H1 (cell line): ENCODE measurements at regions not wholly inside any gene's neighbourhood (a gene's known extent, or its start where the extent isn't known, plus 50 kb on each side); places are given as distances from the start of the nearest gene placed in this dataset.

ENCODE experiments used
- CTCF ChIA-PET: fragments of 300-600 bp; sonication (Branson Sonifier 250); formaldehyde crosslinking; loops from one replicate; lab custom pipeline; 2021; ENCODE audit not compliant: partially characterized antibody; lab: Charles Lee
- POLR2A ChIA-PET: fragments of 300-600 bp; sonication (Branson Sonifier 250); formaldehyde crosslinking; loops from one replicate; lab custom pipeline; 2021; ENCODE audit warnings: inconsistent platforms; ENCODE audit not compliant: partially characterized antibody; lab: Charles Lee
- DNase-seq, 2 experiments: peaks; one replicate each; pipeline versions ENCODE4 v3.0.0 to v3.0.0-alpha.2; 2010 to 2022; ENCODE audit warnings: low spot score in 2 of 2, low read depth in 1 of 2, mixed read lengths in 1 of 2
- FAIRE-seq: peaks from 2 replicates; lab custom pipeline; 2011; peaks lifted over from hg19 to GRCh38; lab: Jason Lieb, UNC
- H2AFZ ChIP-seq: 2 replicates; pipeline ENCODE4 v1.8.1; 2012; ENCODE audit warnings: low read length, inconsistent platforms
- H2AK5ac ChIP-seq: 2 replicates; pipeline ENCODE4 v1.6.1; 2013; ENCODE audit warnings: low read depth, low read length
- H2BK120ac ChIP-seq: replicated peaks from 2 replicates; pipeline ENCODE3; 2013; ENCODE audit warnings: low read depth, low read length, inconsistent platforms
- H2BK12ac ChIP-seq: 2 replicates; pipeline ENCODE4 v1.6.1; 2013; ENCODE audit warnings: low read depth, low read length
- H2BK15ac ChIP-seq: 2 replicates; pipeline ENCODE4 v1.6.1; 2013; ENCODE audit warnings: low read length
- H2BK20ac ChIP-seq: 2 replicates; pipeline ENCODE4 v1.6.1; 2013; ENCODE audit warnings: low read length
- H2BK5ac ChIP-seq: 2 replicates; pipeline ENCODE4 v1.6.1; 2013; ENCODE audit warnings: low read depth, low read length
- H3K14ac ChIP-seq: 2 replicates; pipeline ENCODE4 v1.6.1; 2013; ENCODE audit warnings: inconsistent platforms; ENCODE audit not compliant: insufficient read length
- H3K18ac ChIP-seq: 2 replicates; pipeline ENCODE4 v1.6.1; 2013; ENCODE audit warnings: low read length; ENCODE audit errors: extremely low read depth
- H3K23ac ChIP-seq: 2 replicates; pipeline ENCODE4 v1.6.1; 2013; ENCODE audit warnings: inconsistent platforms; ENCODE audit not compliant: insufficient read length
- H3K23me2 ChIP-seq: 2 replicates; pipeline ENCODE4 v1.6.1; 2013; ENCODE audit warnings: low read depth, low read length
- H3K27ac ChIP-seq: 2 replicates; pipeline ENCODE4 v1.6.1; 2011; ENCODE audit warnings: low read depth, low read length, inconsistent platforms
- H3K27me3 ChIP-seq, 4 experiments: replicated peaks in 1 of 4; 1 replicate in 1 of 4; 2 replicates in 3 of 4; pipeline versions ENCODE4 v1.6.1 to v1.8.1; 2011 to 2013; ENCODE audit warnings: low read length in 3 of 4, mild to moderate bottlenecking in 3 of 4, inconsistent platforms in 2 of 4, mixed read lengths in 2 of 4, moderate library complexity in 1 of 4; ENCODE audit not compliant: control insufficient read depth in 3 of 4, insufficient read depth in 3 of 4; ENCODE audit errors: extremely low read depth in 1 of 4
- H3K36me3 ChIP-seq, 4 experiments: 2 replicates each; pipeline versions ENCODE4 v1.6.1 to v1.8.1; 2011 to 2013; ENCODE audit warnings: mild to moderate bottlenecking in 4 of 4, low read length in 3 of 4, moderate library complexity in 2 of 4, control low read depth in 1 of 4, inconsistent platforms in 1 of 4; ENCODE audit not compliant: insufficient read depth in 4 of 4, control insufficient read depth in 2 of 4
- H3K4ac ChIP-seq: replicated peaks from 2 replicates; pipeline ENCODE3; 2013; ENCODE audit warnings: low read length, low read depth, mixed read lengths, inconsistent platforms; ENCODE audit not compliant: insufficient read length
- H3K4me1 ChIP-seq, 4 experiments: replicated peaks in 1 of 4; 1 replicate in 1 of 4; 2 replicates in 3 of 4; pipeline versions ENCODE4 v1.6.1 to v1.8.1; 2011 to 2013; ENCODE audit warnings: low read length in 3 of 4, inconsistent platforms in 2 of 4, mixed read lengths in 1 of 4; ENCODE audit not compliant: insufficient read depth in 4 of 4, control insufficient read depth in 3 of 4
- H3K4me2 ChIP-seq, 2 experiments: 2 replicates each; pipeline versions ENCODE4 v1.6.1 to v1.8.1; 2011 to 2013; ENCODE audit warnings: low read depth in 2 of 2, low read length in 2 of 2, control low read depth in 1 of 2, inconsistent platforms in 1 of 2, mild to moderate bottlenecking in 1 of 2; ENCODE audit not compliant: insufficient read depth in 1 of 2
- H3K4me3 ChIP-seq, 4 experiments: fragments of 200-600, 300-600 bp in 1 of 4; sonication (generic), shearing (Covaris generic), sonication (Bioruptor Twin) in 1 of 4; 2 replicates each; pipeline versions ENCODE4 v1.5.1 to v1.8.1; 2011 to 2016; ENCODE audit warnings: low read length in 4 of 4, low read depth in 3 of 4, control low read depth in 2 of 4, inconsistent platforms in 2 of 4, mild to moderate bottlenecking in 2 of 4, mixed read lengths in 1 of 4, moderate library complexity in 1 of 4; ENCODE audit not compliant: insufficient read depth in 2 of 4; ENCODE audit errors: extremely low read depth in 1 of 4
- H3K56ac ChIP-seq: replicated peaks from 2 replicates; pipeline ENCODE3; 2013; ENCODE audit warnings: low read depth, mild to moderate bottlenecking, mixed read lengths, low read length, inconsistent platforms; ENCODE audit not compliant: insufficient read length
- H3K79me1 ChIP-seq: 2 replicates; pipeline ENCODE4 v1.6.1; 2013; ENCODE audit warnings: low read depth, low read length, control low read depth
- H3K79me2 ChIP-seq, 2 experiments: 2 replicates each; pipeline versions ENCODE4 v1.6.1 to v1.8.1; 2012 to 2013; ENCODE audit warnings: low read length in 2 of 2, mild to moderate bottlenecking in 2 of 2, inconsistent platforms in 1 of 2; ENCODE audit not compliant: insufficient read depth in 2 of 2, control insufficient read depth in 1 of 2
- H3K9ac ChIP-seq, 4 experiments: replicated peaks in 1 of 4; 1 replicate in 1 of 4; 2 replicates in 3 of 4; pipeline versions ENCODE4 v1.6.1 to v1.8.1; 2011 to 2013; ENCODE audit warnings: low read depth in 3 of 4, low read length in 3 of 4, control low read depth in 2 of 4, mild to moderate bottlenecking in 2 of 4, moderate library complexity in 2 of 4, inconsistent platforms in 1 of 4; ENCODE audit errors: extremely low read depth in 1 of 4
- H3K9me3 ChIP-seq, 2 experiments: 2 replicates each; pipeline versions ENCODE4 v1.6.1 to v1.8.1; 2012 to 2013; ENCODE audit warnings: mild to moderate bottlenecking in 2 of 2, moderate library complexity in 2 of 2, control low read depth in 1 of 2, inconsistent platforms in 1 of 2, low read depth in 1 of 2, low read length in 1 of 2, mixed read lengths in 1 of 2; ENCODE audit not compliant: insufficient read depth in 2 of 2
- H4K20me1 ChIP-seq, 2 experiments: replicated peaks in 1 of 2; 2 replicates each; pipeline versions ENCODE3 to v1.8.1; 2011 to 2013; ENCODE audit warnings: inconsistent platforms in 2 of 2, low read length in 2 of 2, mild to moderate bottlenecking in 1 of 2; ENCODE audit not compliant: insufficient read depth in 2 of 2, control insufficient read depth in 1 of 2
- H4K5ac ChIP-seq: 2 replicates; pipeline ENCODE4 v1.6.1; 2013; ENCODE audit warnings: low read length, low read depth, mixed read lengths, inconsistent platforms; ENCODE audit not compliant: insufficient read length
- H4K8ac ChIP-seq: 2 replicates; pipeline ENCODE4 v1.8.0; 2013; ENCODE audit warnings: mild to moderate bottlenecking, moderate library complexity, low read length, inconsistent platforms; ENCODE audit not compliant: insufficient read depth; ENCODE audit errors: extremely low read depth
- H4K91ac ChIP-seq: replicated peaks from 2 replicates; pipeline ENCODE3; 2013; ENCODE audit warnings: low read length, mixed read lengths, inconsistent platforms; ENCODE audit not compliant: insufficient read length
- EZH2 ChIP-seq: fragments of 200-600 bp; sonication (generic); IDR thresholded peaks from 2 replicates; pipeline ENCODE4 v1.7.1; 2012; ENCODE audit warnings: low read depth, mild to moderate bottlenecking, moderate library complexity, low read length, inconsistent platforms; ENCODE audit not compliant: severe bottlenecking
- GABPA ChIP-seq: IDR thresholded peaks from 2 replicates; pipeline ENCODE4 v1.6.1; 2011; ENCODE audit warnings: mild to moderate bottlenecking, low read length, moderate library complexity, borderline replicate concordance; ENCODE audit not compliant: insufficient read depth
- GTF2F1 ChIP-seq: IDR thresholded peaks from 2 replicates; pipeline ENCODE4 v1.6.1; 2012; ENCODE audit warnings: low read depth, low read length, improper control_type of control experiment, borderline replicate concordance
- SAP30 ChIP-seq: fragments of 300-600 bp; sonication (generic); IDR thresholded peaks from 2 replicates; pipeline ENCODE4 v1.7.1; 2012; ENCODE audit warnings: low read length, moderate library complexity, mild to moderate bottlenecking, inconsistent platforms; ENCODE audit not compliant: insufficient read depth, insufficient replicate concordance
- TCF12 ChIP-seq: IDR thresholded peaks from 2 replicates; pipeline ENCODE4 v1.6.1; 2011; ENCODE audit warnings: low read depth, mild to moderate bottlenecking, low read length
- WGBS, 2 experiments: shearing (Covaris generic) in 1 of 2; methylation state at CpG; one replicate each; pipeline versions ENCODE4 v1.1.6 to v1.1.7; 2013 to 2015; ENCODE audit warnings: low lambda C conversion rate in 2 of 2, mixed read lengths in 2 of 2, inconsistent platforms in 1 of 2, low coverage in 1 of 2, missing lambda C conversion rate in 1 of 2; ENCODE audit not compliant: insufficient replicate concordance in 2 of 2, insufficient coverage in 1 of 2, insufficient read length in 1 of 2; ENCODE audit errors: extremely low coverage in 1 of 2, missing lambda C conversion rate in 1 of 2; 5-methylcytosine and 5-hydroxymethylcytosine counted together
- TF ChIP-seq, protein P1 (sequence below): IDR thresholded peaks from 2 replicates; pipeline ENCODE4 v1.6.1; 2012; ENCODE audit warnings: low read length, inconsistent platforms

DNA sequence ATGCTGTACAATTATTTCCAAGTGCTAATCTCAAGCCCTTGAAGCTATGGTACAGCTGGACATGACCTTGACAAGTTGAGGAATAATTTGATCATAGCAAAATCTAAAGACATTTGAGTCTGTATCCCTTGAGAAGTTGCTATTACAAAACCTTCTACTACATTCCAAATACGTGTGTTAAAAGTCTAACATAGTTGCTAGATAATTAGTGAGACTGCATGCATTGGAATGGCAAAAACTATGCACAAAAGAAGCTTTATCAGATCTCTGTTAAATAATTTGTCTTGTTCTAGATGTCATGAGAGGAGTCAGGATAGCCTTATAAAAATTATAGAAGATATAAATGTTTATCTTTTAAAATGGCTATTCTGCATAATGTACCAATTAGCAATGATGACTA is 127.8 kb downstream of the GJA1 start:
- H2AK5ac ChIP-seq, result no peak overlapping the region
- 96% methylated on average over 1 of the region's 1 CpG; no CpG with 5 or more reads in 1 of the 2 experiments for WGBS, 2 experiments
- no peak for DNase-seq
- H3K36me3 ChIP-seq, result no peaks in the 10 kb centered on the region; a peak in 2 of 8 replicates
- H2BK20ac ChIP-seq, result no peak overlapping the region
- no peak overlapping the region for H3K9ac ChIP-seq
- no peak overlapping the region for H2BK5ac ChIP-seq
- H3K79me1 ChIP-seq, result no peaks in the 10 kb centered on the region
- H3K56ac ChIP-seq, result no peak overlapping the region
- H3K4me1 ChIP-seq, result no peaks in the 10 kb centered on the region
- no peak overlapping the region for H3K18ac ChIP-seq
- no peak overlapping the region for H3K27ac ChIP-seq
- no peaks in the 10 kb centered on the region for H3K79me2 ChIP-seq
- H3K27me3 ChIP-seq, result no peaks in the 10 kb centered on the region
- no peaks in the 10 kb centered on the region for H4K20me1 ChIP-seq
- no peak for FAIRE-seq
- no peak overlapping the region for H3K4ac ChIP-seq
- H2BK120ac ChIP-seq, result no peak overlapping the region
- POLR2A ChIA-PET, result no interaction called here
- H4K91ac ChIP-seq, result no peak overlapping the region
- TF ChIP-seq GTF2F1 (no peak), EZH2 (no peak), SAP30 (no peak), TCF12 (no peak), GABPA (no peak)
- TF ChIP-seq, protein P1, sequence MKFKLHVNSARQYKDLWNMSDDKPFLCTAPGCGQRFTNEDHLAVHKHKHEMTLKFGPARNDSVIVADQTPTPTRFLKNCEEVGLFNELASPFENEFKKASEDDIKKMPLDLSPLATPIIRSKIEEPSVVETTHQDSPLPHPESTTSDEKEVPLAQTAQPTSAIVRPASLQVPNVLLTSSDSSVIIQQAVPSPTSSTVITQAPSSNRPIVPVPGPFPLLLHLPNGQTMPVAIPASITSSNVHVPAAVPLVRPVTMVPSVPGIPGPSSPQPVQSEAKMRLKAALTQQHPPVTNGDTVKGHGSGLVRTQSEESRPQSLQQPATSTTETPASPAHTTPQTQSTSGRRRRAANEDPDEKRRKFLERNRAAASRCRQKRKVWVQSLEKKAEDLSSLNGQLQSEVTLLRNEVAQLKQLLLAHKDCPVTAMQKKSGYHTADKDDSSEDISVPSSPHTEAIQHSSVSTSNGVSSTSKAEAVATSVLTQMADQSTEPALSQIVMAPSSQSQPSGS, result no peak
- no peak overlapping the region for H4K8ac ChIP-seq
- no peak overlapping the region for H3K23ac ChIP-seq
- no peak overlapping the region for H3K4me2 ChIP-seq
- no peak overlapping the region for H2BK15ac ChIP-seq
- H3K23me2 ChIP-seq, result no peaks in the 10 kb centered on the region; the same call in 1 of the 2 replicates
- no peak overlapping the region for H2AFZ ChIP-seq
- no peak overlapping the region for H3K4me3 ChIP-seq
- H3K9me3 ChIP-seq, result peaks cover 13 to 14% of the 10 kb centered on the region in 2 experiments; a peak in 3 of 4 replicates
- CTCF ChIA-PET, result no interaction called here
- no peak overlapping the region for H3K14ac ChIP-seq
- H2BK12ac ChIP-seq, result no peak overlapping the region
- no peak overlapping the region for H4K5ac ChIP-seq
